Activated B cell treated with CpG ODN at 0.5 μM for 24 hours (primary cell): ENCODE measurements at regions not wholly inside any gene's neighbourhood (a gene's known extent, or its start where the extent isn't known, plus 50 kb on each side); places are given as distances from the start of the nearest gene placed in this dataset.

Experiments used
- ATAC-seq: fragments of 200-7000 bp; cut with Tn5 transposase; one replicate; pipeline ENCODE4 v1.10.0; 2021; ENCODE audit warnings: low read depth, mild to moderate bottlenecking, moderate library complexity
- CTCF ChIA-PET: fragments of 350-600 bp; sonication (Branson Sonifier 250); formaldehyde crosslinking; loops from one replicate; lab custom pipeline; 2021; ENCODE audit warnings: antibody characterized with exemption; lab: Charles Lee
- POLR2A ChIA-PET: fragments of 350-600 bp; sonication (Branson Sonifier 250); formaldehyde crosslinking; loops from one replicate; lab custom pipeline; 2021; ENCODE audit warnings: antibody characterized with exemption; lab: Charles Lee
- DNase-seq: peaks from one replicate; pipeline ENCODE4 v3.0.0; 2022
- H3K27ac Mint-ChIP-seq: one replicate; pipeline ENCODE4 v1.8.0; 2020; ENCODE audit warnings: mixed read lengths
- H3K27me3 Mint-ChIP-seq: one replicate; pipeline ENCODE4 v1.8.0; 2021; ENCODE audit warnings: mixed read lengths
- H3K36me3 Mint-ChIP-seq: one replicate; pipeline ENCODE4 v1.8.0; 2021; ENCODE audit warnings: low read depth, mixed read lengths
- H3K4me1 Mint-ChIP-seq: one replicate; pipeline ENCODE4 v1.8.0; 2021; ENCODE audit warnings: mixed read lengths
- H3K4me3 Mint-ChIP-seq: one replicate; pipeline ENCODE4 v1.8.0; 2020; ENCODE audit warnings: mild to moderate bottlenecking, mixed read lengths
- H3K9me3 Mint-ChIP-seq: one replicate; pipeline ENCODE4 v1.8.0; 2020; ENCODE audit warnings: mixed read lengths
- CTCF ChIP-seq: fragments of 200-600 bp; IDR thresholded peaks from one replicate; pipeline ENCODE4 v1.8.0; 2022; ENCODE audit warnings: antibody characterized with exemption, mild to moderate bottlenecking
- intact Hi-C: fragments of 100-400 bp; cut with micrococcal nuclease; formaldehyde crosslinking; loops from one replicate; pipeline ENCODE4 v1.15.1; 2024

- H3K4me3 Mint-ChIP-seq: no peak overlapping the region
- H3K27ac Mint-ChIP-seq: no peak overlapping the region
- POLR2A ChIA-PET: interaction anchor here (0.6 kb wide), 1 partner anchor 700 kb away, joined by 3 read pairs; no protein-coding TSS in a partner anchor
- H3K4me1 Mint-ChIP-seq: no peaks in the 10 kb centered on the region
- no peak for TF ChIP-seq CTCF
- no peaks in the 10 kb centered on the region for H3K9me3 Mint-ChIP-seq
- CTCF ChIA-PET: interaction anchor here (1.0 to 1.6 kb wide), 3 partner anchors 13 to 599 kb away, joined by 3 to 5 read pairs (median 4); no protein-coding TSS in a partner anchor
- peaks cover 59% of the 10 kb centered on the region for H3K36me3 Mint-ChIP-seq
- ATAC-seq (no peak), DNase-seq (no peak)
- H3K27me3 Mint-ChIP-seq: no peaks in the 10 kb centered on the region
- intact Hi-C loops: no loop called here
Observed at GRCh38 chr14:71739273-71739990, 192.8 kb upstream of the RGS6 start.

DNA sequence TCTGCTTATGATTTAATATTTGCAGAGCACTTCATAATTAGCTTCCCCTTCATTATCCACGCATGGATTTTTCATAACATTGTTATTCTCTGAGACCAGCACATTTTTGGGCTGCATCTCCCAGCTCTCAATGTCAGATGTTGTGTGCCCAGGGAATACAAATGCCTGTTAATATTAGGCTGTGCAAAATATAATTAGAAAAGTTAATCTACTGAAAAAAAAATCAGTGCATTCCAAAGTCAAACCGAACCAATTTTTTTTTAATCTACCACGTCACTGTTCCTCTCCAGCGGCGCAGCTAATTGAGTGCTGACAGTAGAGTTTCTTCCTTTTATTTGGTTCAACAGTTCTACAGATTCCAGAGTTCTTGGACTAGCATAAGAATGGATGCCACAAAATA, 191.0 kb upstream of the RGS6 start:
- Mint-ChIP-seq H3K4me1 (no peaks in the 10 kb centered on the region), H3K27me3 (no peaks in the 10 kb centered on the region), H3K27ac (no peak overlapping the region), H3K4me3 (no peak overlapping the region), H3K36me3 (peaks cover 41% of the 10 kb centered on the region), H3K9me3 (no peaks in the 10 kb centered on the region)
- CTCF ChIA-PET: no interaction called here
- POLR2A ChIA-PET: interaction anchor here (0.6 kb wide), 1 partner anchor 1318 kb away, joined by 3 read pairs; no protein-coding TSS in a partner anchor
- TF ChIP-seq CTCF: no peak
- no peak for ATAC-seq
- no peak for DNase-seq
- intact Hi-C loops: no loop called here

- Mint-ChIP-seq H3K27me3 (no peaks in the 10 kb centered on the region), H3K36me3 (peaks cover 28% of the 10 kb centered on the region), H3K4me1 (no peaks in the 10 kb centered on the region), H3K9me3 (no peaks in the 10 kb centered on the region), H3K27ac (no peak overlapping the region), H3K4me3 (no peak overlapping the region)
- DNase-seq (no peak), ATAC-seq (no peak)
- no peak for TF ChIP-seq CTCF
- intact Hi-C loops: no loop called here
- ChIA-PET CTCF (no interaction called here), POLR2A (no interaction called here)
Observed at GRCh38 chr14:71742485-71742884, 189.7 kb upstream of the RGS6 start.

- ChIA-PET CTCF (interaction anchor here (0.6 to 1.8 kb wide), 3 partner anchors 8 to 1033 kb away, joined by 3 to 7 read pairs (median 5); no protein-coding TSS in a partner anchor), POLR2A (no interaction called here)
- Mint-ChIP-seq H3K36me3 (peaks cover 5% of the 10 kb centered on the region), H3K4me3 (no peak overlapping the region), H3K4me1 (no peaks in the 10 kb centered on the region), H3K27ac (no peak overlapping the region), H3K9me3 (peaks cover 11% of the 10 kb centered on the region), H3K27me3 (no peaks in the 10 kb centered on the region)
- intact Hi-C loops: no loop called here
- ATAC-seq (no peak), DNase-seq (no peak)
- no peak for TF ChIP-seq CTCF
Observed at GRCh38 chr14:71745072-71745471, 187.2 kb upstream of the RGS6 start.

GRCh38 chr14:71748196-71748595, 184.0 kb upstream of the RGS6 start:
- no peak for TF ChIP-seq CTCF
- intact Hi-C loops: no loop called here
- H3K27ac Mint-ChIP-seq: no peak overlapping the region
- DNase-seq: no peak
- peaks cover 3% of the 10 kb centered on the region for H3K27me3 Mint-ChIP-seq
- peaks cover 3% of the 10 kb centered on the region for H3K4me1 Mint-ChIP-seq
- ChIA-PET CTCF (no interaction called here), POLR2A (no interaction called here)
- no peak for ATAC-seq
- peaks cover 11% of the 10 kb centered on the region for H3K9me3 Mint-ChIP-seq
- no peaks in the 10 kb centered on the region for H3K36me3 Mint-ChIP-seq
- no peak overlapping the region for H3K4me3 Mint-ChIP-seq
